ENCODE measurements at regions not wholly inside any gene's neighbourhood (a gene's known extent, or its start where the extent isn't known, plus 50 kb on each side); places are given as distances from the start of the nearest gene placed in this dataset.

DNA sequence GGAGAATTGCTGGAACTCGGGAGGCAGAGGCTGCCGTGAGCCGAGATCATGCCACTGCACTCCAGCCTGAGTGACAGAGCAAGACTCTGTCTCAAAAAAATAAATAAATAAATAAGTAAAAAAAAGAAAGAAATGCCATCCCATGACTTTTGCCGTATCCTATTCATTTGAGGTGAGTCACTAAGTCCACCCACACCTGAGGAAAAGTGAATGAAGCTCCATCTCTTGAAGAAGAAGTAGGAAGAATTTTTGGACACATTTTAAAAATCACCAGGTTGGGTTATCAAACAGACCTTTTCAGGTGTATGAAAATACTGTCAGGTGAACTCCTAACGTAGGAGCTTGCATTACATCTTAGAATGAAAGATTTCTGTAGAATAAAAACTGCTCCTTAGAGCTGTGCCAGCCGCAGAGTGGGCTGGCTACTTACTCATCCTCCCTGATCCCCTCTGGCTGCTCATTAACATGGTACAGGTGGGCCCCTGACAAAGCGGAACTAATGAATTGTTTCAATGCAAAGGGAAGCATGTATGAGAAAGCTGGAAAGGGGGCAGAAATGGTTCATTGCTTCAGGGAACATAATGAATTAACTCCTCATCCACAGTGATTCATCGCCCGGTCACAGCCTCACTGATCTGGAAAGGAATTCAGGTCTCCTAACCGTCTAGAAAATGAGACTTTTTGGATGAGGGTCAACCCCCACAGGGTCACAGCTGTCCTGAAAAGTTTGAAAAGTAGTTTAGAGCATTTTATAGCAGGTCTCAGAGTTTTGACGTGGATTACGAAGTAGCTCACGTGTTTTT is 191.4 kb downstream of the SPP2 start:
- TF ChIP-seq, protein P1, sequence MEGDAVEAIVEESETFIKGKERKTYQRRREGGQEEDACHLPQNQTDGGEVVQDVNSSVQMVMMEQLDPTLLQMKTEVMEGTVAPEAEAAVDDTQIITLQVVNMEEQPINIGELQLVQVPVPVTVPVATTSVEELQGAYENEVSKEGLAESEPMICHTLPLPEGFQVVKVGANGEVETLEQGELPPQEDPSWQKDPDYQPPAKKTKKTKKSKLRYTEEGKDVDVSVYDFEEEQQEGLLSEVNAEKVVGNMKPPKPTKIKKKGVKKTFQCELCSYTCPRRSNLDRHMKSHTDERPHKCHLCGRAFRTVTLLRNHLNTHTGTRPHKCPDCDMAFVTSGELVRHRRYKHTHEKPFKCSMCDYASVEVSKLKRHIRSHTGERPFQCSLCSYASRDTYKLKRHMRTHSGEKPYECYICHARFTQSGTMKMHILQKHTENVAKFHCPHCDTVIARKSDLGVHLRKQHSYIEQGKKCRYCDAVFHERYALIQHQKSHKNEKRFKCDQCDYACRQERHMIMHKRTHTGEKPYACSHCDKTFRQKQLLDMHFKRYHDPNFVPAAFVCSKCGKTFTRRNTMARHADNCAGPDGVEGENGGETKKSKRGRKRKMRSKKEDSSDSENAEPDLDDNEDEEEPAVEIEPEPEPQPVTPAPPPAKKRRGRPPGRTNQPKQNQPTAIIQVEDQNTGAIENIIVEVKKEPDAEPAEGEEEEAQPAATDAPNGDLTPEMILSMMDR (IDR thresholded peaks at IDR 0.05) = no peak
- TF ChIP-seq POLR2A (IDR thresholded peaks at IDR 0.05) = no peak
